Endothelial cell of hepatic sinusoid (primary cell): ENCODE measurements at regions not wholly inside any gene's neighbourhood (a gene's known extent, or its start where the extent isn't known, plus 50 kb on each side); places are given as distances from the start of the nearest gene placed in this dataset.
"Not testable (repeated sequence)": the region's sequence is repeated elsewhere in the genome, so short reads cannot be mapped to it uniquely, and the experiment has no call there.

Experiments used
- in situ Hi-C: cut with HindIII; loops from 2 replicates; pipeline ENCODE4 v1.10.0; 2017; ENCODE audit warnings: low sequenced_read_pairs

DNA sequence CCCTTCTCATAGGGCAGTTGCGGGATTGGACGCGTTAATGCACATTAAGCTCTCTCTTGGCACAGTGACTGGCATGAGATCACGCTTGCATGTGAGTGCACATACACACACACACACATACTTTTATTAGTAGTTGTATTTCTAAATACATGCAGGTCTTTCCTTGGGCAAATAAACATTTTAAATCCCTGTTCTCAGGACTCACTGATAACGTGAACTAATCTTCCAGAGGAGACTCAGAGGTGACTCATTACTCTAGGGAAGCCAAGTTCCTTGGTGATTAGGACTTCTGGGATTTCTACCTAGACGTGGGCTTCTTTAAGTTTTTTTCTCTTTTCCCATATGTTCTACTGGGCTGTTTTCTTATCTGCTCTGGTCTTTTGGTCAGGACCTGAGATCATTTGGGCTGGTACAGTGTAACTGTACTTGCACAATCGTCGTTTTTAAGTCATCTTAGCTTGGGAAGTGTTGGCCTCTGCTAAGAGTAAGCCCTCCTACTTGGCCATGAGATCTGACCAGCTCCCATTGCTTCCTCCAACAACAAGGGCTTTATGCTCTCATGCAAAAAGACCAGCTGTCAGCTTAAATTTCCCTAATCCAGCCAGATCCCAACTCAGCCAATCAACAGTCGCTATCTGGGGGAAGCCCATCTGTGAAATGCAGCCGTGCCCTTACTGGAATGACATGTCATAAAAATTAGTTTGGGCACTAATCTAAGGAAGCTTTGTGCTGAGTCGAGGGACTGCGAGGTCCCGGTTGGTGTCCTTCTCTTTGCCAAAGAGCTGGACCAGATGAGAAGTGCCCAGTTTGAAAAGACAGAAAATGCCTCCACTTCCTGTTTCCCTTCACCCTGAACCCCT, 176.4 kb upstream of the ANKRD55 start:
- in situ Hi-C loops = no loop called here

DNA sequence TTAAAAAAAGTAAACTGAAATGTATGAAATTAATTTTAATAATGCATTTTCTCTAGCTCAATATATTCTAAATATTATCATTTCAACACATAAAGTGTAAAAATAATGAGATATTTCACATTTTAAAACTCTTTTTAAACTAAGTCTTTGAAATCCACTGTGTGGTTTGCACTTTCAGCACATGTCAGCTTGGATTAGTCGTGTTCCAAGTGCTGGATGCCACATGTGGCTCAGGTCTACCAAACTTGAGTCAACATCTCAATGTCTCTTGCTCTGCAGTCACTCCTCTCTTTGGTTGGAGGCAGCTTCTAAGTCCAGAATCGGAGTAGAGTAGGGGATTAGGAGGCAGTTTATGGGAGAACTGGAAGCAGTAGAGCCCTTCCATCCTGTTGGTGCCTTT, 173.7 kb upstream of the ANKRD55 start:
- in situ Hi-C loops = no loop called here

DNA sequence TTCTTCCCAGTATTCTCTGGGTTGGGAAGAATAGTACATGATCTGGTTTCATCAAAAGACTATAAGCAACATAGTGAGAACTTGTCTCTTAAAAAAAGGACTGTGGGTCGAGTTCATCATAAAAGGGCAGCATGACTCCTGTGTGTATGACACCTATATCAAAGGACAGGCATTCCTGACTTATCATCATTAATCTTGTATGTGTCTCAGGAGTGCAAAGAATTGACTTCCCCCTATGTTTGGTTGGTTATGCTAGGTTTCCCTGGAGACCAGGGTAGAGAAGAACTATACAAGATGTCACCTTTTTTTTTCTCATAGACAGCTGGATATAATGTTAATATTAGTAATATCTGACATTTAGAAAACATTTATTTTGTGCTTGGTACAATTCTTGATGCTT, 173.1 kb upstream of the ANKRD55 start:
- in situ Hi-C loops = no loop called here

DNA sequence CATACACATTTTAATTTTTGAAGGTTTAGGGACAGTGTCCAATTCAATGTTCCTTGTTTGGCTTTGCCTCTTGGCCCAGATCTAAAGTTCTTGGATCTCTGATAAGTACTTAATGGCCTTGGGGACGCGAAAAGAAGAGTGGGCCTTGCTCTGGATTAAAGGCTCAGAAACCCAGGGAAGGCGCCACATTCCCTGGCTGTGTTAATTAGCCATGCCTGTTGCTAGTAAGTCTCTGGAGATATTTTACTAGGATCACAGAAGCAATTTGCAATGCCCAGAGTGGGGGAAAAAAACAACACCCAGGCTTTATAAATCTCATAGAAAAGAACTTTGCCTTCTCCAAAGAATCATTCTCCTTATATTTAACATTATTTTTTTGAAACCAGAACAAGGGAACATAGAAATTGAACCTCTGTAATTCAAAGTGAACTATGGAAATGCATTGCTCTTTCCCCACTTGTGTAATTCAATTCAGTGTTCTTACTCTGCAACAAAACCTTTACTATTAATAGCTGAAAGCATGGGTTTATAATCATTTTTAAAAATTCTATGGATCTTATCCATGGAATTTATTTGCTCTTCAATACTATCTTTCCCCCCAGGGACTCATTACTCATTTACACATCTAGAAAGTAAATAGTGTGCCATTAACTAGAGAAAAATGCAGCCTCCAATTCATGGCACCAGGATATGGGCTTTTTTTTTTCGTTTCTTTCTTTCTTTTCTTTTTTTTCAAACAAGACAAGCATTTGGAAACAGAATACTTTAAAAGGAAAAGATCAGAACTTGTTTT, 172.2 kb upstream of the ANKRD55 start:
- in situ Hi-C loops = no loop called here

DNA sequence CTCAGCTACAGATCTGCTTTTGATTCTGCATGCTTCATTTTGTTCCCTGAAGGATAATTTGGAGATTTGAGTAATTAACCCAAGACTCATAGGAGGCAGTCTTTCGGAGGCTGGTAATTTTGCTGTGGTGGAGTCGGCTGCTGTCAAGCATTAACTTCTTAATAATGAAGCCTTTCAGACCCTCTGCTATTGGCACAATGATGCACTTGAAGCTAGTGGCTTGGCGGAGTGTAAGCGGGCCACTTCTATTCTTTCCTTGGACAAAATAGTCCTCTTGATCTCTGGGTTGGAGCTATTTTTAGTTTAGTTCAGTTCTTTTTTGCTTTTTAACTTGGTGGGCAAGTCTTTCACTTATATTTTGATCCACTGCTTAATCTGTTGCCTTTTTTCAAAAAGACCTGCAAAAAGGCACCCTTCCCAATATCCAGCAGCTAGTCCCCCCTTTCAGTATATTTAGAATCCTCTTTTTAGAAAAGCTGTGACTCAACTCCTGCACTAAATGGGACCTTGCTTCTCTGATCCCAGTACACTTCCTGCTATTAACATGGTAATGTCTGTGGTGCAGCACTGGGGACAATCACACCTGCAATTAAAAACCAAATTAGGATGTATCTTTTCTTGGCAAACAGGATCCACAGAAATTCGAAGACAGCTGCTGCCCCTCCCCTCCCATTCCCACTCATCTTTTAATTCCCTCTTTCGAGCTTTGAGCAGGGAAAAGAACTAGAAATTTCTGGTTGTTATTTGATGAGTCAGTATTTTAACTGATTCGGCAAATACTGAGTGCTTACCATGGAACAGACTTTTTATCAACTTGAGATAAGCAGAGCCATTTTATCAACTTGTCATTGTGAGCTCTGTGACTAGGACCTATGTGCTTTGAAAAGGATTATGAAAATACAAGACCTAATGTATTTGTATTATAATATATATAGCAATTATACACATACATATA, 169.4 kb upstream of the ANKRD55 start:
- in situ Hi-C loops = loop anchor here (5.0 kb wide), 1 partner anchor 55 kb away; no protein-coding TSS in a partner anchor

DNA sequence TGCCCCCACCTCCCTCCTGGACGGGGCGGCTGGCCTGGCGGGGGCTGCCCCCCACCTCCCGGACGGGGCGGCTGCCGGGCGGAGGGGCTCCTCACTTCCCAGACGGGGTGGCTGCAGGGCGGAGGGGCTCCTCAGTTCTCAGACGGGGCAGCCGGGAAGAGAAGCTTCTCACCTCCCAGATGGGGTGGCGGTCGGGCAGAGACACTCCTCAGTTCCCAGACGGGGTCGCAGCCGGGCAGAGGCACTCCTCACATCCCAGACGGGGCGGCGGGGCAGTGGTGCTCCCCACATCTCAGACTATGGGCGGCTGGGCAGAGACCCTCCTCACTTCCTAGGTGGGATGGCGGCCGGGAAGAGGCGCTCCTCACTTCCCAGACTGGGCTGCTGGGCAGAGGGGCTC, 164.7 kb upstream of the ANKRD55 start:
- in situ Hi-C loops = not testable (repeated sequence)

DNA sequence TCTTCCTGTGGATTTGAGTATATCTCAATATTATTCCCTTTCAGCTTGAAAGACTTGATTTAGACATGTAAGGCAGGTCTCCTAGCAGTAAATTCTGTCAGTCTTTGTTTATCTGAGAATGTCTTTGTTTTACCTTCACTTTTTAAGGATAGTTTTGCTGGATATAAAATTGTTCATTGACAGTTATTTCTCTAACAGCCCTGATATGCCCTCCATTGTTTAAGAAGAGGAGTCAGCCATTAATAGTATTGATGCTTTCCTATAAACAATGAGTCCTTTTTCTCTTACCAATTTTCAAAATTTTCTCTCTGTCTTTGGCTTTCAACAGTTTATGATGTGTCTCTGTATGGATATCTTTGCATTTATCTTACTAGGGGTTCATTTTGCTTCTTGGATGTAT, 163.5 kb upstream of the ANKRD55 start:
- in situ Hi-C loops = no loop called here

DNA sequence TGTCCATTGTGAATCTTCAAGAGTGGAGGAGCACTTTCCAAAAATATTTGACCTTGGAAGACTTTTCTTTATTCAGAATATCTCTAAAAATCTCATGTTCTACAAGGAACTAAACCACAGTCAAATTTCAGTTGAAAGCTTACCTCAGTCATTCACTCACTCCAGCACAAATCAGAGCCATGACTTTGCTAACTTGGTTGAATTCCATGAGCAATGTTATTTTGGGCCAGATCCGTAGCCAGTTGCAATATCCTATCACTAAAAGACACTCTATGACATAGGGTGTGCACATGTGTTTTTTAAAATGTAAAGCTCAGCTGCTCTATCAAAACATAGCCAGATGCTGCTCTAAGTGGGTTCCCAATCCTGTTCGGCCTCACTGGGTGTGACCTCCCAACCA, 156.1 kb upstream of the ANKRD55 start:
- in situ Hi-C loops = no loop called here

DNA sequence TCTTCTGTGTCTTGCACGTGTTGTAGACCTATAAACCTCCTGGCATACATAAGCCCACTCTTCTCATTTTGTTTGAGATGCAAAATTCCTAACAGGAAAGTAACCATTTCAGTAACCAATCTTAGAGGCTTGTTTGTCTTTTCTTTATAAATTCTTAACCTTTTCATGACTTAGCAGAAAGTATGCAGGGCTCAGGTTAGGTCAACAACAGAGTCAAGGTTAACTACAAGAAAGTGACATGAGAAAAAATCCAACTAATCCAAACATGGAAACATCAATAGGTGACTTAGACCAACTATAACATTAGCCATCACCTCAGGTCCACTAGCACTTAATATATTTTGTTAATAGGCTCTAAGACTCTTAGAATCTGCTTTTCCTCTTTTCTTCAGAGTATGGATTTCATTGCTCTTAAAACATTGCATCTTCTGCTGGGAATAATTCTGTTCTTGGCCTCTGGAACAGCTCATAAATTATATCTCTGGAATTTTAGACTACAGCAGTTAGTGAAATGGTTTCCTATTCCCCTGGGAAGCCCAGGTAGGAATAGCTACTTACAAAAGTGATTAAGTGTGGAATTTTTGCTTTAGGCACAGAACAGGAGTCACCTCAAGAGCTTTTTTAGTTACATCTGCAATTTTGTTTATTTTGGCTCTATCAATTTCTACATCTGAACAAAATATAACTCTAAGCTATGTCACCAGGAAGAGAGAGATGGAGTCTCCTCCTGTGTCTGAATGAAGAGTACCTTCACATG, 155.3 kb upstream of the ANKRD55 start:
- in situ Hi-C loops = no loop called here

DNA sequence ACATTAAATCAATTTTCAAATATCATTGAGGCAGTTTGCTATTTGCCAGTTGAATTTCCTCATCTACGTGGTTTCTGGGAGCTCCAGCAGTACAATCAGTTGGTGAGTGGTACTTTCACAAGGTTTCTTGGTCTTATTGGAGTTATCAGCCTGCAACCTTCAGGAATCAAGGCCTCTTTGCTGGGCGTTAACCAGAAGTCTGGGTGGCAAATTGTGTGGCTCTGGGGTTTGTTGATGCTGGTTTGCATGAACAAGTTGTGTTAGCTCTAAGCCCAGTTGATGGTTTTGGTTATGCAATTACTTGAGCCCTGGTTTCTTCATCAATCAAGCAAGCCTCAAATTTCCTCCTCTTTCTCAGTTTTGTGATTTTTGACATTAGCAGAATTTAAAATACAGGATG, 152.9 kb upstream of the ANKRD55 start:
- in situ Hi-C loops = no loop called here

DNA sequence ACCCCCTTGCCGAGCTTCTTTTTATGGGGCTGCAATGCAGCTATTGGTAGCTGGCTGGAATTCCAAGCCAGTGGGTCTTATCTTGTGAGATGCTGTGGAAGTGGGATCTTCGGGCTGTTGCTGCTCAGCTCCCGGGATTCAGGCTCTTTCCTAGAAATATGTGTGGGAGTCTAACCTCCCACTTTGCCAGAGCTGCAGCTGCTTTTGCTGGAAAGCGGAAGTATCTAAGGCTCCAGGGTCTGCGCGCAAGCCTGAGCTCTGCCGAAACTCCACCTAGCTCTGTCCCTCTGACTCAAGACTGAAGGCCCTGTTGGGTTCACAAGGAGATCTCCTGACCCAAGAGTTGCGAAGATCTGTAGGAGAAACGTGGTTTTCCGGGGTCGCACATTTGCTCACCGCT, 151.1 kb upstream of the ANKRD55 start:
- in situ Hi-C loops = no loop called here

DNA sequence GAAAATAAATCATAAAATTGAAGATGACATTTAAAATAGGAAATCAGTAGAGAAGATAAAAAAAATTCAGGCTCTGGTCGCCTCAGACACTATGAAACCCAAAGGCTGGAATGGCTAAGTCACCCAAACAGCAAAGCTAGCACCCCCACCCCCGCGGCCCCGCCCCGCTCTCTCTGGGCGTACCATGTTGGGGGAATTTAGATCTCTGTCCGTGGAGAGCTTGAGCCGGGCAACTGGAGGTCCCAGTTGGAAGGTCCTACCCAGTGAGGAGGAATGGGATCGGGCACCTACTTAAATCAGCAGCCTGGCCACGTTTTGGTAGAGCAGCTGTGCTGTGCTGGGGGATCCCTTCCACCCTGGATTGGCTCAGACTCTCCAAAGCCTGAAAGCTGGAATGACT, 150.6 kb upstream of the ANKRD55 start:
- in situ Hi-C loops = no loop called here

DNA sequence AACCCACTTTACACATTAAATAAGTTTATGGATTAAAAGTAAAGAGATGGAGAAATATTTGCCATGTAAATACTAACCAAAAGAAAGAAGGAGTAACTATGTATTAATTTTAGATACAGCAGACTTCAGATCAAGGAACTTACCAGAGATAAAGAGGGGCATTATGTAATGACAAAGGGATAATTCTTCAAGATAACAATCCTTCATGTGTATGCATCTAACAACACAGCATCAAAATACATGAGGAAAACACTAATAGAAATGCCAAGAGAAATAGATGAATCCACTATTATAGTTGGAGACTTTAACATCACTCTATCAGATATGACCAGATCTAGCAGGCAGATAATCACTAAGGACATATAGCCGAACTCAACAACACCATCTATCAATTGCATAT, 149.8 kb upstream of the ANKRD55 start:
- in situ Hi-C loops = no loop called here

DNA sequence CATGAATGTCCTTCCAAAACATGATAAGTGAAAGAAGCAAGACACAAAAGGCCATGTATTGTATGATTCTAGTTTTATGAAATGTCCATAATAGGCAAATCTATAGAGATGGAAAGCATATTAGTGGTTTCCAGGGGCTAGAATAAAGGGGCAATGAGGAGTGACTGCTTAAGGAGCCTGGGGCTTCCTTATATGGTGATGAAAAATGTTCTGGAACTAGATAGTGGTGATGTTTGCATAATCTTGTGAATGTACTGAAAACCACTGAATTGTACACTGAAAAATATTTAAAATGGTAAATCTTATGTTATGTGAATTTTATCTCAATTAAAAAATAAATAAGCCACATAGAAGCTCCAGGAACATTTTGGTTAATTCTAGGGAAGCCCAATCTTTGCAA, 144.4 kb upstream of the ANKRD55 start:
- in situ Hi-C loops = no loop called here

DNA sequence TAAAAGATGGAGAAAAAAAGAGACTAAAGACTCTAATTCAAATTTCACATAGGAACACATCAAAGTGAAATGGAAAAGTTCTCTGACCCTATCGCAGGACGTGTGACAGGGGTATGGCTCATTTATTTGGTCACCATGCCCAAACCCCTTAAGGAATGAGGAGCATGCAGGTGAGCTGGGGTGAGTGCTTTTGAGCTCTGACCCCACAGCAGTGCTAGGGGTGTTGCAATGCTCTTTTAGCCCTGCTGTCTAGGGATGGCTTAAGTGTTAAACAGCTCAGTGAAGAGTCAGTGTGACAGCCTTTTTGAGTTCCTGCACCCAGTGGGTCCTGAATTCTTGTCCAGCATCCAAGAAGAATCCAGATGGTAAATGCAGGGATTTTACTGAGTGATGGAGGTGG, 143.0 kb upstream of the ANKRD55 start:
- in situ Hi-C loops = no loop called here

DNA sequence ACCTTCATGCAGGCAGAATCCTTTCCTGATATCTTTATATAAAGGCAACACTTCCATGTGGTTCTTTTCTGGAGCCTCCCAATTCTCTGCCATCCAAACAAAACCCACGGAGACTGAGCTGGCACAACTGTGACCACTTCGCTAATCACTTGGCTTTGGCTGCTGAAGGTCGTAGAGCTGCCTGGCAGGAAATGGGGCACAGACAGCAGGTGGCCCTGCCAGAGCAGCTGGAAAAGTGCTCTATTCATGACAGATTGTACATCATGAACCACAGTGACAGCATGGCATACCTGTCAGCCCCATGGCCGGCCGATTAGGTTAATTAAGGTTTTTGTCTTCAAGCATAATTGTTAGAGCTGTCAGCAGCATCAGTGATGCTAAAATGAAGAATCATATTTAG, 141.9 kb upstream of the ANKRD55 start:
- in situ Hi-C loops = no loop called here

DNA sequence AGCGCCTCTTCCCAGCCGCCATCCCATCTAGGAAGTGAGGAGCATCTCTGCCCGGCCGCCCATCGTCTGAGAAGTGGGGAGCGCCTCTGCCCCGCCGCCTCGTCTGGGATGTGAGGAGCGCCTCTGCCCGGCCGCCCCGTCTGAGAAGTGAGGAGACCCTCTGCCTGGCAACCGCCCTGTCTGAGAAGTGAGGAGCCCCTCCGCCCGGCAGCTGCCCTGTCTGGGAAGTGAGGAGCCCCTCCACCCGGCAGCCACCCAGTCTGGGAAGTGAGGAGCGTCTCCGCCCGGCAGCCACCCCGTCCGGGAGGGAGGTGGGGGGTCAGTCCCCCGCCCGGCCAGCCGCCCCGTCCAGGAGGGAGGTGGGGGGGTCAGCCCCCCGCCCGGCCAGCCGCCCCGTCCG, 139.4 kb upstream of the ANKRD55 start:
- in situ Hi-C loops = not testable (repeated sequence)

DNA sequence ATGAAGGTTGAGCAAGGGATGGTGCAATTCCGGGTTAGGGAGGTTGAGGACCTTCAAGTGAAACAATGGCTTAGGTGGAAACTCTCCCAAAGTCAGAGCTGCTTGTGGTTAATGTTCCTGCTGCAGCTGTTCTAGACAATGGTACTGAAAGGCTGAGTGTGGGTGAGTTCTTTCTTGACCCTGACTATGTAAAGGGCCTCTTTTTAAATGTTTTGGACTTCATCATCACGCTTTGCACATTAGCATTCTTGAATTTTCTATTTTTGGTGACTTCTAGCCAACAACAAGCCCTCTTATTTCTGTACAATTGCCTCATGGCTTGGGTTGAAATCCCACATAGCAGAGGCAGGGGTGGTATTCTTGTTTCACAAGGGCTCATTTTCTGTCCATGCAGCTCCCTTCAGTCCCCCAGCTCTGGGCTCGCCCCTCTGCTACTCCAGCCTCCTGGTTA, 136.3 kb upstream of the ANKRD55 start:
- in situ Hi-C loops = no loop called here

DNA sequence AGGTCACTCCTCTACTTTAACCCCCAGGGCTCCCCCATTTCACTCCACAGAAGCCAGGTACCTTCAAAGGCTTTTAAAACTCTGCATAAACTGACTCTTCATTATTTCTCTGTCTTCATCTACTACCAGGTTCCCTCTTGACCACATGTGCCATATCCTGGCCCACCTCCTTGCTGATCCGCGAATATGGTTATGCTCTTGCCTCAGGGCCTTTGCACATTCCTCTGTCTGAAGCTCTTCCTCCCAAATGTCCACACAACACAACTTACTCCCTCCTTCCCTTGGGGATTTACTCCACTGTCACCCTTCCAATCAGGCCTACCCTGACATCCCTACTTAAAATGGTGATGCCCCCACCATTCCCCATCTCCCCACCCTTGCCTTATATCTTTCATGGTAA, 134.6 kb upstream of the ANKRD55 start:
- in situ Hi-C loops = no loop called here

DNA sequence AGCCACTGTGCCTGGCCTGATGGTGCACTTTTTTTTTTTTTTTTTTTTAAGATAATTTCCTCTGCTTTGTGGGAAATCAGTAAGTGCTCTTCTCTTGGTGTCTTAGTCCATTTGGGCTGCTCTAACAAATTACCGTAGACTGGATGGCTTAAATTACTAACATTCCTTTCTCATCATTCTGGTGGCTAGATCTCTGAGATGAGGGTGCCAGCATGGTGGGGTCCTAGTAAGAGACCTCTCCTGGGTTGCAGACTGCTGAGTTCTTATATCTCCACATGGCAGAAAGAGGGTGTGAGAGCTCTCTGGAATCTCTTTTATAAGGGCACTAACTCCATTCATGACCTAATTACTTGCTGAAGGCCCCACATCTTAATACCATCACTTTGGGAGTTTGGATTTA, 133.9 kb upstream of the ANKRD55 start:
- in situ Hi-C loops = no loop called here
